Glutamatergic neuron (in vitro differentiated cells): ENCODE measurements at regions not wholly inside any gene's neighbourhood (a gene's known extent, or its start where the extent isn't known, plus 50 kb on each side); places are given as distances from the start of the nearest gene placed in this dataset.

ENCODE experiments used
- DNase-seq: peaks from one replicate; pipeline ENCODE4 v3.0.0; 2022
- H3K27ac Mint-ChIP-seq: one replicate; pipeline ENCODE4 v1.8.0; 2020; ENCODE audit warnings: mild to moderate bottlenecking, mixed read lengths, inconsistent platforms; ENCODE audit not compliant: unreplicated experiment
- H3K27me3 Mint-ChIP-seq: one replicate; pipeline ENCODE4 v1.8.0; 2020; ENCODE audit warnings: mild to moderate bottlenecking, moderate library complexity, mixed read lengths, inconsistent platforms; ENCODE audit not compliant: unreplicated experiment
- H3K36me3 Mint-ChIP-seq: one replicate; pipeline ENCODE4 v1.8.0; 2020; ENCODE audit warnings: mild to moderate bottlenecking, mixed read lengths, inconsistent platforms; ENCODE audit not compliant: unreplicated experiment
- H3K4me1 Mint-ChIP-seq: one replicate; pipeline ENCODE4 v1.8.0; 2020; ENCODE audit warnings: mild to moderate bottlenecking, low read depth, mixed read lengths, inconsistent platforms; ENCODE audit not compliant: unreplicated experiment
- H3K4me3 Mint-ChIP-seq: one replicate; pipeline ENCODE4 v1.8.0; 2020; ENCODE audit warnings: mild to moderate bottlenecking, mixed read lengths, inconsistent platforms; ENCODE audit not compliant: unreplicated experiment
- H3K9me3 Mint-ChIP-seq: one replicate; pipeline ENCODE4 v1.8.0; 2020; ENCODE audit warnings: mild to moderate bottlenecking, moderate library complexity, mixed read lengths, inconsistent platforms; ENCODE audit not compliant: unreplicated experiment
- CTCF ChIP-seq: fragments of 200-600 bp; sonication (generic); IDR thresholded peaks from one replicate; pipeline ENCODE4 v1.5.0; 2021; ENCODE audit not compliant: partially characterized antibody, unreplicated experiment

- H3K27me3 Mint-ChIP-seq: peaks cover 4% of the 10 kb centered on the region
- H3K4me3 Mint-ChIP-seq: no peak overlapping the region
- no peak for TF ChIP-seq CTCF
- no peaks in the 10 kb centered on the region for H3K36me3 Mint-ChIP-seq
- DNase-seq: no peak
- no peak overlapping the region for H3K27ac Mint-ChIP-seq
- H3K9me3 Mint-ChIP-seq: peaks cover 2% of the 10 kb centered on the region
- H3K4me1 Mint-ChIP-seq: no peaks in the 10 kb centered on the region
Measured at GRCh38 chr2:238688193-238689153, 159.4 kb upstream of the TWIST2 start.

- Mint-ChIP-seq H3K36me3 (no peaks in the 10 kb centered on the region), H3K4me1 (no peaks in the 10 kb centered on the region), H3K4me3 (no peak overlapping the region), H3K27ac (no peak overlapping the region), H3K9me3 (peaks cover 2% of the 10 kb centered on the region), H3K27me3 (peaks cover 4% of the 10 kb centered on the region)
- no peak for DNase-seq
- no peak for TF ChIP-seq CTCF
Measured at GRCh38 chr2:238689331-238689730, 158.6 kb upstream of the TWIST2 start.

- Mint-ChIP-seq H3K36me3 (no peaks in the 10 kb centered on the region), H3K4me3 (no peak overlapping the region), H3K27me3 (peaks cover 4% of the 10 kb centered on the region), H3K27ac (no peak overlapping the region), H3K4me1 (no peaks in the 10 kb centered on the region), H3K9me3 (peaks cover 2% of the 10 kb centered on the region)
- TF ChIP-seq CTCF: no peak
- no peak for DNase-seq
Measured at GRCh38 chr2:238689871-238690389, 158.0 kb upstream of the TWIST2 start.

- peaks cover 2% of the 10 kb centered on the region for H3K9me3 Mint-ChIP-seq
- no peaks in the 10 kb centered on the region for H3K36me3 Mint-ChIP-seq
- H3K27me3 Mint-ChIP-seq: peaks cover 4% of the 10 kb centered on the region
- no peak overlapping the region for H3K4me3 Mint-ChIP-seq
- no peak overlapping the region for H3K27ac Mint-ChIP-seq
- no peaks in the 10 kb centered on the region for H3K4me1 Mint-ChIP-seq
- no peak for DNase-seq
- TF ChIP-seq CTCF: no peak
Measured at GRCh38 chr2:238690511-238690910, 157.4 kb upstream of the TWIST2 start.
